ENCODE measurements at regions not wholly inside any gene's neighbourhood (a gene's known extent, or its start where the extent isn't known, plus 50 kb on each side); places are given as distances from the start of the nearest gene placed in this dataset.

DNA sequence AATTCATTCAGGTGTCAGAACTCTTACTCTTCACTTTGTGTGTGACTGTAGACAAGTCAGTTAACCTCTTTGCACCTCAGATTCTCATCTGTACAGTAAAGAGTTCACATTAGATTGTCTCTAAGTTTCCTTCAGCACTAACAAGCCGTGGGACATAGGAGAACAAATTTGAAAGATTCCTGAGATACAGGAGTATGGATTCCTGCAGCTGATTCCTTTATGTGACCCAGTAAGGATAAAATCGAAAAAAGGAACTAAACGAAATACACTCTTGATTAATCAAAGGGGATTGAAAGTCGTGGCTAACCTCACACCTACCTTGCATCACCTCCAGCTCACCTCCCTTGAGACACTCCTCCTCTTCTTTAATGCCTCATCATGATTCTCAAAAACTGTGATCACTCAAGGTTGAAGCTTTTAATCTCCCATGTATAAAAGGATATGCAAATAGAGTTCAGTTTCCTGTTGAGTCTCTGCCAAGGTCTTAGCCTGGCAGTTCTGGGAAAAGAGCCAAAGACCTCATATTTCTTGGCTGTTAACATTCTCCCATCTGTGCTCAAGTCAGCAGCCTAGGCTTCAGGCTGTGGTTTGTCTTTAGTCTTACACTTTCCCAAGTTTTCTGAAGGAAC, 156.6 kb downstream of the DAD1 start:
- Histone ChIP-seq H3K27me3 (no peaks in the 10 kb centered on the region), H3K9me3 (no peaks in the 10 kb centered on the region), H3K36me3 (no peaks in the 10 kb centered on the region), H3K4me1 (peaks cover 8 to 51% (median 36%) of the 10 kb centered on the region in 9 donors), H3K27ac (peak overlapping the region in 2 of 10 donors; percentile 23 to 26), H3K4me3 (no peak overlapping the region)
- no peak for TF ChIP-seq CTCF (IDR thresholded peaks at IDR 0.05)
- WGBS, 2 donors = 21 to 32% methylated on average over 4 of the region's 4 CpGs
- ATAC-seq (peak; percentile 72 to 91 (median 84)), DNase-seq (peak in 1 of 2 donors; percentile 66)
- intact Hi-C loops (cut with DNase I) = no loop called here

GRCh38 chr14:22429546-22430294, 159.3 kb downstream of the DAD1 start:
- Histone ChIP-seq H3K4me1 (peaks cover 8 to 52% (median 36%) of the 10 kb centered on the region in 9 donors), H3K27ac (peak overlapping the region in 1 of 10 donors; percentile 36), H3K36me3 (no peaks in the 10 kb centered on the region), H3K9me3 (no peaks in the 10 kb centered on the region), H3K27me3 (no peaks in the 10 kb centered on the region), H3K4me3 (no peak overlapping the region)
- 91% methylated on average over 7 of the region's 7 CpGs for WGBS, 2 donors
- no peak for TF ChIP-seq CTCF (IDR thresholded peaks at IDR 0.05)
- intact Hi-C loops (cut with DNase I) = loop anchor here in 1 of 10 donors (1.0 kb wide), 1 partner anchor 35 kb away; no protein-coding TSS in a partner anchor
- ATAC-seq (no peak), DNase-seq (no peak)

- TF ChIP-seq CTCF (IDR thresholded peaks at IDR 0.05) = no peak
- no peaks in the 10 kb centered on the region for H3K27me3 ChIP-seq
- no peaks in the 10 kb centered on the region for H3K9me3 ChIP-seq
- no peaks in the 10 kb centered on the region for H3K36me3 ChIP-seq
- intact Hi-C loops (cut with DNase I) = no loop called here
- WGBS, 2 donors = 51 to 54% methylated on average over 7 of the region's 7 CpGs
- peaks cover 8 to 52% (median 35%) of the 10 kb centered on the region in 9 donors for H3K4me1 ChIP-seq
- H3K4me3 ChIP-seq = no peak overlapping the region
- ATAC-seq (no peak), DNase-seq (no peak)
- peak overlapping the region in 1 of 10 donors; percentile 36 for H3K27ac ChIP-seq
Observed at GRCh38 chr14:22428700-22429291, 160.2 kb downstream of the DAD1 start.

DNA sequence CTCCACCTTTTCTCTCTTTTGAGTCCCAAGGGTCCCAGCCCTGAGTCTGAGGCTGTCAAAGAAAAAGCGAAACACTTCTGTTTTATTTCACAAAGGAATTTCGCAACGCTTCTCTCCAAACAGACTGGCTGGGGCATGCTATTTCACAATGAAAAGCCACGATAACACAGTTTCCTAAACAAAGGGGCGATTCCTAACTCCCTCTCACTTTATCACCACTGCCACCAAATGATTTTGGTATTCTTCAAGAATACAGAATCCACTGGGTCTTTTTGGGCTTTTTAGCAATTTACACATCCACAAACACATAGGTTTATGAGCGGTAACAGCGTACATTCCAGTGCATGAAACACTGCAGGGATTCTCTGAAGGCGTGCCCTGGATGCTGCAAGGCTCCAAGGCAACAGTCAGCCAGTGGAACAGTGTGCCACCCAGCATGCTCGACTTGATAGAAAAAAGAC, 161.2 kb downstream of the DAD1 start:
- no peaks in the 10 kb centered on the region for H3K9me3 ChIP-seq
- ATAC-seq = peak in 7 of 8 donors; percentile 56 to 77 (median 67)
- WGBS, 2 donors = 59 to 65% methylated on average over 9 of the region's 9 CpGs
- no peaks in the 10 kb centered on the region for H3K27me3 ChIP-seq
- no peak for TF ChIP-seq CTCF (IDR thresholded peaks at IDR 0.05)
- intact Hi-C loops (cut with DNase I) = no loop called here
- H3K4me3 ChIP-seq = peak overlapping the region in 1 of 10 donors; percentile 26
- H3K27ac ChIP-seq = peak overlapping the region in 1 of 10 donors; percentile 68
- peaks cover 5 to 42% (median 26%) of the 10 kb centered on the region in 9 donors for H3K4me1 ChIP-seq
- DNase-seq = no peak
- H3K36me3 ChIP-seq = no peaks in the 10 kb centered on the region
